Smooth muscle cell (in vitro differentiated cells): ENCODE measurements at regions not wholly inside any gene's neighbourhood (a gene's known extent, or its start where the extent isn't known, plus 50 kb on each side); places are given as distances from the start of the nearest gene placed in this dataset.

Source experiments
- DNase-seq: peaks from one replicate; lab custom pipeline; 2025; ENCODE audit not compliant: unreplicated experiment; lab: John Stamatoyannopoulos, UW
- H2AFZ ChIP-seq: fragments of 200-600 bp; sonication (generic); 2 replicates; pipeline ENCODE4 v1.6.0; 2016; ENCODE audit warnings: antibody characterized with exemption, low read depth, mild to moderate bottlenecking
- H3F3A ChIP-seq: fragments of 200-600 bp; sonication (generic); 2 replicates; pipeline ENCODE4 v1.6.0; 2017; ENCODE audit warnings: antibody characterized with exemption, low read depth
- H3K27ac ChIP-seq: fragments of 200-600 bp; sonication (generic); 2 replicates; pipeline ENCODE4 v1.5.1; 2016; ENCODE audit warnings: low read depth, mild to moderate bottlenecking
- H3K27me3 ChIP-seq: fragments of 200-600 bp; sonication (generic); 2 replicates; pipeline ENCODE4 v1.6.1; 2016; ENCODE audit warnings: low read depth, mild to moderate bottlenecking
- H3K36me3 ChIP-seq: fragments of 200-600 bp; sonication (generic); 2 replicates; pipeline ENCODE4 v1.5.1; 2016; ENCODE audit warnings: low read depth
- H3K4me1 ChIP-seq: fragments of 200-600 bp; sonication (generic); 2 replicates; pipeline ENCODE4 v1.5.1; 2016; ENCODE audit warnings: low read depth
- H3K4me2 ChIP-seq: fragments of 200-600 bp; sonication (generic); 2 replicates; pipeline ENCODE4 v1.6.0; 2016; ENCODE audit warnings: mild to moderate bottlenecking
- H3K4me3 ChIP-seq: fragments of 200-600 bp; sonication (generic); 2 replicates; pipeline ENCODE4 v1.5.1; 2016; ENCODE audit warnings: mild to moderate bottlenecking
- H3K79me2 ChIP-seq: fragments of 200-600 bp; sonication (generic); 2 replicates; pipeline ENCODE4 v1.6.0; 2016; ENCODE audit warnings: low read depth, mild to moderate bottlenecking
- H3K9ac ChIP-seq: fragments of 200-600 bp; sonication (generic); 2 replicates; pipeline ENCODE4 v1.6.0; 2016; ENCODE audit warnings: low read depth
- H3K9me3 ChIP-seq: fragments of 200-600 bp; sonication (generic); replicated peaks from 2 replicates; pipeline ENCODE4 v1.5.1; 2016; ENCODE audit warnings: low read depth
- H4K20me1 ChIP-seq: fragments of 200-600 bp; sonication (generic); 2 replicates; pipeline ENCODE4 v1.6.0; 2016; ENCODE audit warnings: low read depth
- WGBS: methylation state at CpG from one replicate; pipeline ENCODE4 v1.1.7; 2016; ENCODE audit warnings: low lambda C conversion rate; 5-methylcytosine and 5-hydroxymethylcytosine counted together
- TF ChIP-seq, protein P1 (sequence below): fragments of 200-600 bp; sonication (generic); IDR thresholded peaks from 2 replicates; pipeline ENCODE4 v1.5.1; 2017; ENCODE audit warnings: borderline replicate concordance, mild to moderate bottlenecking, antibody characterized with exemption; ENCODE audit not compliant: insufficient read depth, poor library complexity, severe bottlenecking

DNA sequence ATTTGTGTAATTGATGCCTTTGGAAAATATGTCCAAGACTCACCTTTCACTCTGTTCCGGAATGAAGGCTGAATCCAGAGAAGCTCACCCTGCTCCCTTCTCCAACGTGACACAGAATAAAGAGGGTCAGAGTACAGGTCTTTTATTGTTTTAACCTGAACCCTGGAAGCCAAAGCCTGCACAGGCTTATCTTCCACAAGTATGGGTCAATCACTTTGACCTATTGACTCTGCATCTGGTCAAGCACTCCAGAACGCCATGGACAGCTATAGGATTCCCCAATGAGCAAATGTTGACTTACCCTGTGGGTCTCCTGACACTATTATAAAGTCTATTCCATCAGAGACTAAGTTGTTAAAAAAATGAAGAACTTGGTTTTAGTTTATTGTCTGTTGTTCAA lies 158.4 kb upstream of the MYLIP start:
- Histone ChIP-seq H3F3A (no peaks in the 10 kb centered on the region), H3K79me2 (no peaks in the 10 kb centered on the region), H3K4me3 (no peak overlapping the region), H3K36me3 (no peaks in the 10 kb centered on the region), H3K9me3 (peaks cover 6% of the 10 kb centered on the region), H3K4me1 (no peaks in the 10 kb centered on the region), H3K27me3 (no peaks in the 10 kb centered on the region), H3K4me2 (no peak overlapping the region), H4K20me1 (no peaks in the 10 kb centered on the region), H2AFZ (no peak overlapping the region), H3K27ac (no peak overlapping the region), H3K9ac (no peak overlapping the region)
- 64% methylated on average over 3 of the region's 3 CpGs for WGBS
- TF ChIP-seq, protein P1, sequence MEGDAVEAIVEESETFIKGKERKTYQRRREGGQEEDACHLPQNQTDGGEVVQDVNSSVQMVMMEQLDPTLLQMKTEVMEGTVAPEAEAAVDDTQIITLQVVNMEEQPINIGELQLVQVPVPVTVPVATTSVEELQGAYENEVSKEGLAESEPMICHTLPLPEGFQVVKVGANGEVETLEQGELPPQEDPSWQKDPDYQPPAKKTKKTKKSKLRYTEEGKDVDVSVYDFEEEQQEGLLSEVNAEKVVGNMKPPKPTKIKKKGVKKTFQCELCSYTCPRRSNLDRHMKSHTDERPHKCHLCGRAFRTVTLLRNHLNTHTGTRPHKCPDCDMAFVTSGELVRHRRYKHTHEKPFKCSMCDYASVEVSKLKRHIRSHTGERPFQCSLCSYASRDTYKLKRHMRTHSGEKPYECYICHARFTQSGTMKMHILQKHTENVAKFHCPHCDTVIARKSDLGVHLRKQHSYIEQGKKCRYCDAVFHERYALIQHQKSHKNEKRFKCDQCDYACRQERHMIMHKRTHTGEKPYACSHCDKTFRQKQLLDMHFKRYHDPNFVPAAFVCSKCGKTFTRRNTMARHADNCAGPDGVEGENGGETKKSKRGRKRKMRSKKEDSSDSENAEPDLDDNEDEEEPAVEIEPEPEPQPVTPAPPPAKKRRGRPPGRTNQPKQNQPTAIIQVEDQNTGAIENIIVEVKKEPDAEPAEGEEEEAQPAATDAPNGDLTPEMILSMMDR, result no peak
- no peak for DNase-seq

DNA sequence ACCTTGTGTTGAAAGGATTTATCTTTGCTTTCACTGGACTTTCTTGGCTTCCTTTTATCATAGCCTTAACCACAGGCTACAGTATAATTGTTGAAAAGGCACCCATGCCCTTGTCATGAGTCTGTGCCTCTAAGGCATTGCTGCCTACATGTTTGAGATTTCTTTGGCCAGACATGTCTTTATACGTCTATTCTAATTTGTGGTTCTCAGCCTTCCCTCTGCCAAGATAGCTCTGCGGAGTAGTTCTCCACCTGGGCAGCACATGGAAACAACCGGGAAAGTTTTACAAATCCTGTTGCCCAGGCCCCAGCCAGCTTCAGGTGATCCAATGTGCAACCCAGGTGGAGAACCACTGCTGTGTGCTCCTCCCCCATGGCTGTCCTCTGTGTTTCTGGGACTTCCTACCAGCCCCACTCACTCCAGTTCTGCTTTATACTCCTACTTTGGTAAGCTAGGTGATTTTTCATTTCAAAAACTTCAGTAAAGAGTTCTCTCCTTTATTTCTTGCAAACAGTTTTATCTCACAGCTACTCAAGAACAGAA lies 159.6 kb upstream of the MYLIP start:
- H3K4me1 ChIP-seq, result no peaks in the 10 kb centered on the region
- no peaks in the 10 kb centered on the region for H3K36me3 ChIP-seq
- H3K4me2 ChIP-seq, result no peak overlapping the region
- H3F3A ChIP-seq, result no peaks in the 10 kb centered on the region
- no peak overlapping the region for H3K4me3 ChIP-seq
- H3K9ac ChIP-seq, result no peak overlapping the region
- peaks cover 6% of the 10 kb centered on the region for H3K9me3 ChIP-seq
- H2AFZ ChIP-seq, result no peak overlapping the region
- H3K27ac ChIP-seq, result peak overlapping the region; percentile 56
- whole genome bisulfite sequencing, result 56% methylated on average over 3 of the region's 3 CpGs
- no peak for DNase-seq
- TF ChIP-seq, protein P1, result no peak
- H3K27me3 ChIP-seq, result no peaks in the 10 kb centered on the region
- no peaks in the 10 kb centered on the region for H4K20me1 ChIP-seq
- H3K79me2 ChIP-seq, result no peaks in the 10 kb centered on the region

DNA sequence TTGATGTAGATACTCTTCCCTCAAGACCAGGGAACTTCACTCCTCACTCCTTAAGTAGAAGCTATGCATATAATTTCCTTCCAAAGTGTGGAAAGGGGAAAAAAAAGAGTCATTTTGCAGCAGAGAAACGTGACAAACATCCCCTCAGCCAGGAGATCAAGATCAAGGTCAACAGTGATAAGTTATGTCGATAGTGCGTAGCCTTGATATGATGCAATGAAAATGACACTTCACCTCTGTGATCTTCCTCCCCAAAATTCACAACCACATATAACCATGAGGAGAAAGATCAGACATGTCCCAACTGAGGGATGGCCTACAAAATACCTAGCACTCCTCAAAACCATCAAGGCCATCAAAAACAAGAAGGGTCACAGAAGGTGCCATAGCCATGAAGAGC lies 160.4 kb upstream of the MYLIP start:
- H2AFZ ChIP-seq, result no peak overlapping the region
- TF ChIP-seq, protein P1, result no peak
- no peaks in the 10 kb centered on the region for H3K9me3 ChIP-seq
- no peaks in the 10 kb centered on the region for H3K4me1 ChIP-seq
- H3K9ac ChIP-seq, result no peak overlapping the region
- H3K79me2 ChIP-seq, result no peaks in the 10 kb centered on the region
- no peaks in the 10 kb centered on the region for H3K36me3 ChIP-seq
- no peaks in the 10 kb centered on the region for H4K20me1 ChIP-seq
- 56% methylated on average over 3 of the region's 3 CpGs for WGBS
- no peaks in the 10 kb centered on the region for H3F3A ChIP-seq
- H3K27me3 ChIP-seq, result no peaks in the 10 kb centered on the region
- no peak overlapping the region for H3K4me3 ChIP-seq
- H3K27ac ChIP-seq, result peak overlapping the region; percentile 56
- H3K4me2 ChIP-seq, result no peak overlapping the region
- no peak for DNase-seq

DNA sequence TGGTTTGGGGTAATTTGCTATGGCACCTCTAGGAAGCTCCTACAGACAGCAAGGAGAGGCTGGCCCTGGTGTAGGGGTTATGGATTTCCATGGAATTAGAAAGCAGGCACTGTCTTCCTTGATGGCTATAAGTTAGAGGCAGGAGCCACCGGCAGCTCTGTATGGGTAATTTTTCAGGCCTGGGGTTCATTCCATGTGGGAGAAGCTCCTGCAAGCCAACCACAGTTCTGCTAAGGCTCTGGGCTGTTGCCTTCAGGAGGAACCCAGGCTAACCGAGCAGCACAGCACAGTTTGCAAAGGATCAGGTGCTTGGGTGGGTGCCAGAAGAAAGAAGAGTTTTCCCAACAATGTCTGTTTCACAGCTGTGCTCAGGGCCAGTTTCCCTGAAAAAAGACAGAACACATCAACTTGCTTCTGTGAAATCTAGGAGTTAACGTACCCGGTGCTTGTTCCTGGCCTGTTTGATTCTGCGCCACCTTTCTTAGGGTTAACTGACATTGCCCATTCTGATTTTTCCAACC lies 162.8 kb upstream of the MYLIP start:
- Histone ChIP-seq H3K36me3 (no peaks in the 10 kb centered on the region), H3K4me1 (peaks cover 6% of the 10 kb centered on the region), H3K9me3 (no peaks in the 10 kb centered on the region), H2AFZ (no peak overlapping the region), H3F3A (no peaks in the 10 kb centered on the region), H3K4me3 (no peak overlapping the region), H4K20me1 (no peaks in the 10 kb centered on the region), H3K4me2 (no peak overlapping the region), H3K27me3 (no peaks in the 10 kb centered on the region), H3K9ac (no peak overlapping the region), H3K79me2 (no peaks in the 10 kb centered on the region), H3K27ac (no peak overlapping the region)
- DNase-seq, result no peak
- WGBS, result 80% methylated on average over 5 of the region's 5 CpGs
- TF ChIP-seq, protein P1, result no peak
